ENCODE measurements at regions not wholly inside any gene's neighbourhood (a gene's known extent, or its start where the extent isn't known, plus 50 kb on each side); places are given as distances from the start of the nearest gene placed in this dataset.
"Not testable (repeated sequence)": the region's sequence is repeated elsewhere in the genome, so short reads cannot be mapped to it uniquely, and the experiment has no call there.

DNA sequence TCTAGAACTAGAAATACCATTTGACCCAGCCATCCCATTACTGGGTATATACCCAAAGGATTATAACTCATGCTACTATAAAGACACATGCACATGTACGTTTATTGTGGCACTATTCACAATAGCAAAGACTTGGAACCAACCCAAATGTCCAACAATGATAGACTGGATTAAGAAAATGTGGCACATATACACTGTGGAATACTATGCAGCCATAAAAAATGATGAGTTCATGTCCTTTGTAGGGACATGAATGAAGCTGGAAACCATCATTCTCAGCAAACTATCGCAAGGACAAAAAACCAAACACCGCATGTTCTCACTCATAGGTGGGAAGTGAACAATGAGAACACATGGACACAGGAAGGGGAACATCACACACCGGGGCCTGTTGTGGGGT, 231.5 kb downstream of the GATA3 start:
- DNase-seq = not testable (repeated sequence)

DNA sequence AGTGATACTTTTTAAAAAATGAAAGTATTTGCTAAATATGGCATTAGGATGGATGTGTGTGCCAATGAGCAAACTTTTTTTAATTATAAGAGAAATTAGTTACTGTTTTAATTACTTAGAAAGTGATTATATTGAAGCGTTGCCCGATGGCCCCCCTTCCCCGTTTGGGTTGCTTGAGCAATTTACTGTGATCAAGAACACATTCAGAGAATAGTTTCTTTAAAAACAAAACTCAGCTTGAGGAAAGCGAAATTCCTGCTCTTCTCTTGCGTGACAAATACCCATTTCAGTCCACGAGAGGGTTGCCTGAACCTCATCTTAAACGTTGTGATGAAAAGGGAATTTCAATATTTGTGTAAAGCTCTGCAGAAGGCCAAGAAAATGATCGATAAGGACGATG, 234.1 kb downstream of the GATA3 start:
- DNase-seq = no peak

DNA sequence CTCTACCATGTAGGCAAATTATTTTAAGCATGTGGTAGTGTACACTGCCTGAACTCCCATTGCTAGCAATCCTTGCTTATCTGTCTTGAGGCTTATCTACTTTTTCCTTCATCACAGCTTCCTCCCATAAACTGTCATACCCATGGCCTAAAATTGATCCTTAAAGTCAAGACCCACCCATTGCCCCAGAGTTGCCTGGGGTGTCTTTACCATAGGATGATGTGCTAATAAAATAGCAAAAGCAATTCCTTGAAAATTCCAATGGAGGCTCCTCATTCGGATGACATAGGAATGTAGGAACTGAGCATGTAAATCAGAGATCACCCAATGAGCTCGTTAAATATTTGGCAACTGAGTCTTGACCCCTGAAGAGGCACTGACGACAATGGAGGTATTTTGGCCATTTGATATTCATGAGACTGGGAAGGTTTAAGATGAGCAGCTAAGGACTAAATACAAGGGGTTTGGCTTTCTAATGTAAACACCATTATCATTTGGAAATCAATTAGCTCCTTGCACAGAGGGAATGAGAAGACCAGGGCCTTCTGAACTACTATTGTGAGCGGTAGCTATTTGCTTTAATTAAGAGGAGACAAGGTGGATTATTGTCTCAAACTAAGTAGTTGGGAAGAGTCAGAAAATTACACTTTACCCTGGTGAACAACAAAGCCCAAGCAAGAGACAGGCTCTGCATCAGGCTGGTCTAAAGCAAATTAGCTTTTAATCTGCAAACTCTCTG, 234.9 kb downstream of the GATA3 start:
- no peak for DNase-seq

DNA sequence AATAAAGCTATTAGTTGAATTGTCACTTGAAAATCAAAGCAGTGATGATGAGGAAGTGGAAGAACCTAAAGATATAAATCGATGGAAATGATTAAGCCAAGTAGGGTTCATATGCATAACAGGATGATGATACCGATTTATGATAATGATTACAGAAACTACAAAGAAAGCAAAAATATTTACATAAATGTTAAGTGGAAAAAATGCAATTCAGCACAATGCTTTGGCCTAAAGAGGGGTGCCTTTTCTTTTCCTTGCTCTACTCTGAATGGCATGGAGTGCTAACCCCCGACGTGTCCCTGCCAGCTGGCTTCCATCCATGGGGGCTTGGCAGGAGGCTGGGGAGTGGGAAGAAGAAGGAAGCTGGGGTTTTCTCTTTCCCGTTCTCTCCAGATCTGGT, 240.3 kb downstream of the GATA3 start:
- DNase-seq = no peak

DNA sequence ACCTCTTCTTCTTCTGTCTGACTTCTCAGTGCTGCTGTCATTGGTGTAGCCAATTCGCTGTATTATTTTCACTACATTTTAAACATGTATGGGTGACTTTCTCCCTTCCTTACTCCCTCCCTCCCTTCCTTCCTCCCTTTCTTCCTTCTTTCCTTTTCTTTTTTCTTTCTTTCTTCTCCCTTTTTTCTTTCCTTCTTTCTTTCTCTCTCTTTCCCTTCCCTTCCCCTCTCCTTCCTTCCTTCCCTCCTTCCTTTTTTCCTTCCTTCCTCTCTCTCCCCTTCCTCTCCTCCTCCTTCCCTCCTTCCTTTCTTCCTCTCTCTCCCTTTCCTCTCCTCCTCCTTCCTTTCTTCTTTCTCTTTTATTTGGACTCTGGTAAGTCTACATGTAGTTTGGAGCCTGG, 240.8 kb downstream of the GATA3 start:
- no peak for DNase-seq

DNA sequence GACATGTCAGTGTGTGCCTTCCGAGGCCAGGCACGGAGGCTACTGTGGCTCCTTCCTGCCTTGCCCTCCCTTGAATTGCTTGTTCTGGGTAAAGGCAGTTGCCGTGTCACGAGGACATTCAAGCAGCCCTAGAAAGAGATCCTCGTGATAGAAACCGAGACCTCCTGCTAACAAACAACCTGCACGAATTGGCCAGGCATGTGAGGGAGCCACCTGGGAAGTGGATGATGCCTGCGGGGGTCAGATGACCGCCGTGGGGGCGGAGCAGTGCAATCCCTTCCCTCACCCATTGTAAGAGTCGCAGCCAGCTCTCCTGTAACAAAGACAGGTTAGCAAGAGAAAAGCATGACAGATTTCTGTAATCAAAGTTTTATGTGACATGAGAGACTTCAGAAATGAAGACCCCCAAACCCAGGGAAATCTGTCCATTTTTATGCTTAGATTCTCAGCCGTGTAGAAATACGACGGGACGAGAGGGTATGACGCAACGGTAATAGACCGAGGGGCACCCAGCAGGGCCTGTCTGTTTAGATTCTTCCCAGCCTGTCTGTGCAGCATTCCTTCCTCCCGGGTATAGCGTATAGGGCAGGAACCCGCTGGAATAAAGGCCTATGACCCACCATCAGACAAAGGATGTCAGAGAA, 241.7 kb downstream of the GATA3 start:
- no peak for DNase-seq

DNA sequence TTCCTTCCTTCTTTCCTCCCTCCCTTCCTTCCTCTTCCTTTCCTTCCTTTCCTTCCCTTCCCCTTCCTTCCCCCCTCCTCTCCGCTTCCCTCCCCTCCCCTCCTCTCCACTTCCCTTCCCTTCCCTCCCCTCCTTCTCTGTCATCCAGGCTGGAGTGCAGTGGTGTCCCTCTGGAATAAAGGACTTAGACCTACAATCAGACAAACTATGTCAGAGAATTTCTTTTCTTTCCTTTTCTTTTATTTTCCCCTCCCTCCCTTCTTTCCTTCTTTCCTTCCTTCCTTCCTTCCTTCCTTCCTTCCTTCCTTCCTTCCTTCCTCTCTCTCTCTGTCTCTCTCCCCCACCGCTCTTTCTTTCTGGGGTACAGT, 242.2 kb downstream of the GATA3 start:
- no peak for DNase-seq

DNA sequence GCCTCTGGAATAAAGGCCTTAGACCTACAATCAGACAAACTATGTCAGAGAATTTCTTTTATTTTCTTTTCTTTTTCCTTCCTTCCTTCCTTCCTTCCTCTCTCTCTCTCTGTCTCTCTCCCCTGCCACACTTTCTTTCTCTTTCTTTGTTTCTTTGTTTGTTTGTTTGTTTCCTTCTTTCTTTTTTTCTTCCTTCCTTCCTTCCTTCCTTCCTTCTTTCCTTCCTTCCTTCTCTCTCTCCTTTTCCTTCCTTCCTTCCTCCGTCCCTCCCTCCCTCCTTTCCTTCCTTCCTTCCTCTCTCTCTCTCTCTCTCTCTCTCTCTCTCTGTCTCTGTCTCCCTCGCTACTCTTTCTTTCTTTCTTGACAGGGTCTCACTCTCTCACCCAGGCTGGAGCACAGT, 242.6 kb downstream of the GATA3 start:
- DNase-seq = no peak

DNA sequence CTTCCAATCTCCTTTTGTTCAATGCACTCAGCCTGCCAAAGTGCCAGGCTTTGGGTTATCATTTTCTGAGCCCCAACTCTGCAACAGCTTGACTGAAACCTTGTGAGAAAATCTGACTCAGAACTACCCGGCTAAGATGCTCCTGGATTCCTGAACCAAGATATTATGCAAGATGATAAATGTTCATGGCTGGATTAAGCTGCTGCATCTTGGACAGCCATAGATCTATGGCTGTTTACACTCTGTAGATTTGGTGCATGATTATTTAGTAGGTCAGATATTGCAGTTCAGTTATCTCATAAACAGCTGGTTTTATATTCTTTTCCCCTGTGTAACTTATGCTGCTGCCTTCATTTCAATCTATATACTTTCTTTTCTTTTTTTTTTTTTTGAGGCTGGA, 243.5 kb downstream of the GATA3 start:
- no peak for DNase-seq

DNA sequence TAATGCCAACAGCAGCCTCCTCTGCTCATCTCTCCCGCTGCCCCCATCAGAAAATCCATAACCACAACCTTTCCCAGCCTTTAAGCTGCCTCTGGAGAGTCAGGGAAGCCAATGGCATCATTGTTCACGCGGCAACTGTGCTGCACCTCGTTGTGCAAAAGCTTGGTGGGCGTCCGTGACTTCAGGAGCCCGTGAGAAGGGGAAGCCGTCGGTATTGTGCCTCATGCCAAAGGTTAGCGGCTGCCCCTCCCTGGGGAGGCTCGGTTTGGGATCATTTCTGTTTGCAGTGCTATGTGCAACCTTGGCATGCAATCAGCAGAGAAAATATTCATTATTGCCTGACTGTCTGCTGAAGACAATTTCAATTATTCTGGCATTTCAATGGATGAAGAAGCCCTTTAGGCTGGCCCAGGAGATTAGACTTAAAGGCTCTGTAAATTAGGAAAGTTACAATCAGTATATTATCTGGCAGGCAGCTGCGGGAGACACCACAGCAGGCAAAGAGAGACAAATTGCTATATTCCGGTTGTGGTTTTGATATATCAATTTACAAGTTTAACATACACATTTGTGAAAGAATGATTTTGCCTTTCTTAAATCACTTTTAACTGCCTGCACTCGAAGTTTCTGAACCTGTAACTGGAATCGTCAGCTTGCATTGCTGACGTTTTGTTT, 244.5 kb downstream of the GATA3 start:
- DNase-seq = no peak

DNA sequence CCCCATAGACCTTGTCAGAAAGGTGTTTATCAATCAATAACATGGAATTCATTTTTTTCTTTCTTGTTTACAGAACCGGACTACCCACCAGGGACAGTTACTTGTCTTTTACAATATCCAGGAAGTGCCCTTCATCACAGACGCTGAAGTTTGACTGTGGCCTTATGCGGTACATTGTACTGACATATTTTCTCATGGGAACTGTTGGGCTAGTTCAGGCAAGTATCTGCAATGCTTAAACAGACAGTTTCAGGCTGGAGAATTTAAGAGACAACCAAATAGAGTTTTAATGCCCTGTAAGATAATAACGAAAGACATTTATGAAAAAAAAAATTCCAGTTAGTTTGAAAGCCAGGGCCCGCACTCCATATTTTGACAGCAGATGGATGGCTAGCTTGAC, 246.4 kb downstream of the GATA3 start:
- no peak for DNase-seq

DNA sequence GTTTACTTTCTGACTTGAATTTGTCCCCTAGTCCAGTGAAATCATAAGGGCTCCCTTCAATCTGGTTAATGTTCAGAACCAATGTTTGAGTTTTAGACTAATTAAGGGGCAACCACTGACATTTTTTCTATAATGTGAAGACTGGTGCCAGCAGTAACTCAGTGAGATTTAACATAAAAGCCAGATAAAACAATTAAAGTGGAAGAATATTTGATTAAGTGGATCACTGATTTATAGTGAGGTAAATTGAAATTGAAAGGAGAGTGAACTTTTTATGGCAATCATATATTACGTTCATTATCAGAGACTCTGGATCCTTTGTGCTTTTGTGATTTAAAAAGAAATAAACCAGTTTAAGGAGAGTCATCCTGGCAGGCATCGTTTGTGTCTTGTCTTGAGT, 246.8 kb downstream of the GATA3 start:
- no peak for DNase-seq

DNA sequence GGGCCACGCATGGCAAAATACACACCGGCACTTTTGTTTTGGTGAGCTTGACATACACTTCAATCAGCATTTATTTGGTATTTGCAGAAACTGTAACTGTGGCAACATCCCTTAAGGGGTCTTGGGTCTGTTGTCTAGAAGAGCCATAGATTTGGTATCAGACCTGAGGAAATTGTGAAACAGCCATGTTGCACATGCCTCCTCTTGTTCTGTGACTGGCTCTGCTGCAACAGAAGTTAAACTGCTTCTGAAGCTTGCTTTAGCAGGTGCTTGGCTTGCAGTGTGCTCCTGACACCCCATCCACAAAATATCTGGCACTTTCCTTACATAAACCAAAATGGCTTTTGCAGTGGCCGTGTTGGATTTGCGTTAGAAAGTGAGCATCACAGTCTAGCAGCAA, 247.3 kb downstream of the GATA3 start:
- DNase-seq = no peak

DNA sequence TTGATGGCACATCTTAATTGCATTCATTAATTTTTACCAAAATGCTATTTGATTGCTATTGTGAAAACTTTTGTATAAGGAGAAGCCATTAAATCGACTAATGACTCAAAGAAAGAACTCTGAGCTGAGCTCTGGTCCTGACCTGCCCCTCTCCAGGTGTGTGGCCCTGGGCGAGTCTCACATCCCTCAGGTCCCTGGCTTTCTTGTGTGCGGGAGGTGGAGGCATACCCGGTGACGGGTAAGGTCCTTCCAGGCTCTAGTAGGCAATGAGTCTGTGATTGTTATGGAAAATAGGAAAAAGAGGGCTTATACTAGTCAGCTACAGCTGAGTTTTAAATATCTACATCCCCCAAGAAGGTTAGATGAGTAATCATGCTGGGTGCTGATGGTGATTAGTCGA, 248.1 kb downstream of the GATA3 start:
- DNase-seq = no peak

DNA sequence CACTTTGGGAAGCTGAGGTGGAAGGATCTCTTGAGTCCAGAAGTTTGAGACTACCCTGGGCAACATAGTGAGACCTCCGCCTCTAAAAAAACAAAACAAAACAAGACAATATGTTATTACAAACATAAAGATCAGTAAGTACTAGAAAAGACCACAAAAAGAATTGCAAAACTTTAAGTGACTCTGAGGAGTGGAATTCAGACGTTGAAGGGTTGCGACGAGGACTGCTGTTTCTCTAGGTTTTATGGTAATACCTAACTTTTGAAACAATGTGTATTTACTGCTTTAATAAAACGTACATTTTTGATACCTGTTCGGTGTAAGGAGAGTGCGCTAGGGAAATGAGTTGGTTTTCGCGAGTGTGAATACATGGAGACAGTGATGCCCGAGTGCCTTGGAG, 250.4 kb downstream of the GATA3 start:
- no peak for DNase-seq

DNA sequence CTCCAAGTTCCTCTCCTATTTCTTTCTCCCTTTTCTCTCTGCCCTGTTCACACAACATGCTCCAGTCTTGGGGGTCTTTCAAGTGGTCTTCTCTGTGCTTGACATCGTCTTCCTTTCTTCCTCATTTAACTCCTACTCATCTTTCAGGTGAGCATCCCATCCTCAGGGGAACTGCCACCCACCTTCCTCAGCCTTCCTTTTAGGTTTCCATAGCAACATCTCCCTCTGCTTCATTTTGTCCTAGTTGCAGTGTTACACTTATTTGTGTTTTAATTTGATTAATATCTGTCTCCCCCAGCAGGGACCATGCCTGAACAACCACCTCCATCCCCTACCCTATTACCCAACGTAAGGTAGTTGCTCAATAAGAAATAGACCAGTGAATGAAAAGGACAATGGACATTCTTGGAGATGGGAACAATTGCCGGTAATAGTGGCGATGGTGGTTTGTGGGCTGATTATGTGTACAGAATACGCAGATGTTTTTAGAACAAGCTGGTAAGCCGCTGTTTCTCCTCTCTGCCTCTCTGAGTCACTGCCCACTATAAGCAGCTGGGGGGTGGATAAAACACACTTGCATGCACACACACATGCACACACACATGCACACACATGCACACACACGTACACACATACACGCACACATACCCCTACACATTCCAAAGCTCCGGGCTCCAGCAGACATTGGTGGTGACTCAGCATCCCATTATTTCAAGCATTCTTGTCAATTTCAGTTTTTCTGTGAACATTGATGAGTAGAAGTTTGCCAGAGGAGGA, 251.6 kb downstream of the GATA3 start:
- no peak for DNase-seq

DNA sequence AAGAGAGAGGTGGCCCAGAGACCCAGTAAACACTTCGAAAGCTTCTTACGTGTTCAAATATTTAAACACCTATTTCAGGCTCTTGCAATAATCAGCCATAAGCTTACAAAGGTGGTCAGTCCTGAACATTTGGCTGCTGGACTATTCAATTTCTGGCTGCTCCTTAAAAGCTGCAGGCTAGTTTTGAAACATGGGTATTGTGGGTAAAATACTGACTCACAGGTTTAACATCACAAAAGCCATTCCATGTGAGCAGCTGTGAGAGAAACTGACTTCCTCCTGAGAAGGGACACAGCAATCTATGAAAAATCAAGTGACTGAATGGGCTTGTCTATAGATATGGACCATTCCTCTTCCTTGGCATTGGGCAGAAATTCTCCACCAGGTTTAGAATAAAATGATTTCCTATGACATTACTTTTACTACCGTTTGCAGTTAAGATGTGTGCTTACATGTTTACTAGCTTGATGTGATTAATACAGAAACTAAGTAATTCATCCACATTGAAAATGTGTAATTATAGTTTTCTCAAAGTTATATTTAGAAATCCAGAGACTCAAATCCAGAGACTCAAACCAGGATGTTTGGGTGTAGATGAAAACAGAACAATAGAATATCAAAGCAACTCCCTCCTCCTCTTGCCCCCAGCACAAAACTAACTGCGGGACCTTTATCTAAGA, 252.3 kb downstream of the GATA3 start:
- no peak for DNase-seq

DNA sequence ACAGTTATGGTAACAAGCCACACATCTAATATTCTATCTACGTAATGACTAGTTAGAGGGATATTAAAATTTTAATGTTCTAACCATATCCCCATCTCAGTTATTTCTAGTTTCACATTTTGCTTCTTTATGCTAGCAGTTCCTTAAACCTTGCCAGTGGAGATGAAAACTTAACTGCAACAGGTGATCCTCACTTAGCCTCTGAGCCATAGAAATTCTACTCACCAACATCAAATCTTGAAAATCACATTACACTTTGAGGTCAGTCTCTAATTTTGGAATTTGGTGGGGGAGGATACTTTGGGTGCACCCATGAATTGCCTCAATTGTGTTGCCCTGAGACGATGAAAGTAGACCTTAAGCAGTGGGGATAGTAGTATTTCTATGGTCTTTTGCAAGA, 256.4 kb downstream of the GATA3 start:
- DNase-seq = no peak

DNA sequence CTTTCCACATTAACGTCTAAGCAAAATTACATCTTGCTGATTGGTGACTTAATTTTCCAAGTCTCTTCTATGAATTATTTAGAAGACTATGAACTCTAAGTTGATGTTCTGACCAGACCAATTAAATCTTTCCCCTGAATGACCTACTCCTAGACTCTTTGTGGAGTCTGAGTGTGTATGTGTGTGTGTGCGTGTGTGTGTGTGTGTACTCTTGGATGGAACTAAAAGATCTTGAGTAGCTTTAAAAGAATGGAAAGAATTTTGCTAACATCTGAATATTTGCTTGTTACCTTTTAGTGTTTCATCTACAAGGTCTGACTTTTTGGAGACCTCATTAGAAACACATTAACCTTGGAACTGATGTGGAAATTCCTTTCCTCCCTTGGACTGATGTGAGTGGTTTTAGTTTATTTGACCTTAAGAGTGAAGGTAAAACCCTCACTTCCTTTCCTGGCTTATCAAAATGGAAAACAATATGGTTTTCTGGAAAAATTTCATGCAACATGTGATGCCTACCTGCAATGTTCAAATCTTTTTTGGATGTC, 257.1 kb downstream of the GATA3 start:
- no peak for DNase-seq

DNA sequence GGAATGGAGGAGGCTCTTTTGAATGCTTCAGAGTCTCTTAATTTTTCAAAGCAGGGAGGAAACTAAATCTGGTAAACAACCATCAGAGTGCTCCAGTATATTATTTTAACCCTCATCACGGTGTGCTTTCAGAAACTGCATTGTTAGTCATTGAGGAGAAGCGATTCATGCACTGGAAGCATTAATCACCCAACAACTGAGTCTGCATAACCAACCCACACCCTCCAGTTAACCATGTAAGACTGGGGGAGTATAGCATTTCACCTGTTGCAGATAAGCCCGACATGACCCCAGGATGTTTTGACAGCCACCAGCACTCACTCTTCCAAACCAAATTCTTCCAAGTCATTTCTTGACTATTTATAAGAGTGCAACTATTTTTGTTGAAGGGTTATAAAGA, 257.6 kb downstream of the GATA3 start:
- no peak for DNase-seq

DNA sequence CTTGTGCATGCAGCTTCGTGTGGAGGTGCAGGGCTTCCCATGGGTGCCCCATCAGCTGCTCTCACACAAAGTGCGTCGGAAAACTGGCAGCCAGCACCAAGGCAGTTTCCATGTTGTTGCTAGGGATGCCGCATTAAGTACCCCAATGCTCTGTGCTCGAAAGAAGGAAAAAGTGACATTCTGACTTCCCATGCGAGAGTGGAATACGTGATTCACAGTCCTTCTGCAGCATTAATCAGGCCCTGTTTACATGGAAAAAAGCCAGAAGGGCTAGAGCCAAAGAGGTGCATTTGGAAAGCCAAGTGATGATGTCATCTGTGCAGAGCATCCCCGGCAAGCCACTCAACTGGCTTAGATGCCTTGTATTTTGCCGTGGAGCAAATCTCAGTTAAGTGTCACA, 258.3 kb downstream of the GATA3 start:
- DNase-seq = no peak

DNA sequence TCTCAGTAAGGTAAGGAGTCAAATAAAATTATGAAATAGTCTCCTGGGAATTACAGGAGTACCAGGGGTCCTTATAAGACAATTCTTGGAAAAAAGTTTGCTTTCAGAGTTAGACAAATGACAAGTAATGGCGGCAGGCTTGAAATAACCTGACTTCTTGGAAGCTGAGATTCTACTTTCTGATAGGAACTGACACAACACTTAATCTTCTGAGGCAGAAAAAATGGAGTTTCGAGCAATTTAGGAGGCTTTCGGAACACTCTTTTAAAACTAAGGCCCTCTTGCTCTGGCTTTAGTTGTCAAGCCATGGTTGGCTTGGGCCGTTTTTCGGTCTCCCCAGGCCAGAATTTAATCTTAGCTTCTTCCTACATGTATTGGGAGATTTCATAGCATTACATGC, 260.0 kb downstream of the GATA3 start:
- DNase-seq = no peak

DNA sequence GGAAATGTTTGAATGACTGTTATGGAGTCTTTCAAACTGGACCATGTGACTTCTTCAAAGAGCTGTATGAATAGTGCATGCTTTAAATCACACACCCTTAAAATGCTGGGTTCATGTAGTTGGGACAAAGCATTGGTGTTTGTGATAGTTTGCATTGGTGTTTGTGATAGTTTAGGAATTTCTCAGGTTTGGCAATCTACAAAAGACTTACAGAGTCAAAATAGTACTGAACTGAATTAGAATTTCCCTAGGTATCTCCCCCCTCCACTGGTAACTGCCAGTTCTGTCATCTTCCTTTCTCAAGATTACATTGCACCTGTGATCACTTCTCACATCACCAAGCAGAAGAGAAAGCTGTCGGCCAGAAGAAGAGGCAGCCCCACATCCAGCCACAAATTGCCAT, 261.1 kb downstream of the GATA3 start:
- DNase-seq = no peak

Measured in SIG-M5 (cell line).